Activated CD8-positive, alpha-beta memory T cell treated with anti-CD3 and anti-CD28 coated beads, Interleukin-2, amount 50 U/mL, for 4 hours (primary cell): ENCODE measurements at regions not wholly inside any gene's neighbourhood (a gene's known extent, or its start where the extent isn't known, plus 50 kb on each side); places are given as distances from the start of the nearest gene placed in this dataset.

Experiments
- DNase-seq: peaks from one replicate; pipeline ENCODE4 v3.0.0-alpha.2; 2020

- no peak for DNase-seq
Observed at GRCh38 chrX:148372925-148373324, 127.5 kb upstream of the AFF2 start.

DNA sequence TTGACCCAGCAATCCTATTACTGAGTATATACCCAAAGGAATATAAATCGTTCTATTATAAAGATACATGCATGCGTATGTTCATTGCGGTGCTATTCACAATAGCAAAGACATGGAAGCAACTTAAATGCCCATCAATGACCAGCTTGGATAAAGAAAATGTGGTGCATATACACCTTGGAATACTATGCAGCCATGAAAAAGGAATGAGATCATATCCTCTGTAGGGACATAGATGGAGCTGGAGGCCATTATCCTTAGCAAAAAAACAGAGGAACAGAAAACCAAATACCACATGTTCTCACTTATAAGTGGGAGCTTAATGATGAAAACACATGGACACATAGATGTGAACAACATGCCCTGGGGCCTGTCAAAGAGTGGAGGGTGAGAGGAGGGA lies 124.1 kb upstream of the AFF2 start:
- DNase-seq = no peak

GRCh38 chrX:148380107-148380506 lies 120.3 kb upstream of the AFF2 start:
- no peak for DNase-seq

- DNase-seq = peak; percentile 26
Observed at GRCh38 chrX:148380650-148381561, 119.5 kb upstream of the AFF2 start.

- no peak for DNase-seq
Observed at GRCh38 chrX:148381603-148382002, 118.8 kb upstream of the AFF2 start.

DNA sequence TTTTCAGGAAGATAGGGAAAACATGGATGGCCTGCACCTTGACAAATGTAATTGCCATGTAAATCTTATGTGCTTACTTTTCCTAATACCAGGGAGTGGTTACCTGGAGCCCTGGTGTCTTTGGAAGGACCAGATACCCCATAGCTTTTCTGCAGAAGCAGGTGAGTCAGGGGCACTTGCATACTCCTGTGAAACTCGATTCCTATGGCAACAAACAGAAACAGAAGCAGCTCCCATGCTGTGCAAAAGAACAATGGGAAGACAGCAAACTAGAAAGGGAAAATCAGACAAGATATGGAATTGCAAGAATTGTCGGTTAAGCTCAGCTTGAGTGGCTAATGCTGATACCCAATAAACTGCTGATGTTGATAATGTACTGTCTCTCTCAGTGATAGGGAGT lies 117.4 kb upstream of the AFF2 start:
- DNase-seq = no peak

DNA sequence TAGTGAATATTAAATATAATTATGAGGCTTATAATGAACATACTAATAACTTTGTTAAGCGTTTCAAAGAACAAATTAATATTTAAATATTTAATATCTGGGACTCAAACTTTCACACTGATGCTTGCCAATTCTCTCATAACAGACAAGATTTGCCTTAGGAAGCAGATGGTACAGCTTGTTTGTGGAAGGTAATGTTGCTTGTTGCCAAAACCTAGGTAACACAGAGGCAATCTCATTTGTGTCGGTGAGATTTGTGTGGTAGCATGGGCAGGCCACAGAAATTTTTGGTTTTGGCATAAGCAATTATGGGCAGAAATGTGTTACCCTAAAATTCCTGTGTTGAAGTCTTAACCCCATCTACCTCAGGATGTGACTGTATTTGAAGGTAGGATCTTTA lies 114.9 kb upstream of the AFF2 start:
- DNase-seq = no peak

GRCh38 chrX:148389629-148390028 lies 110.8 kb upstream of the AFF2 start:
- DNase-seq = no peak

- no peak for DNase-seq
Observed at GRCh38 chrX:148412006-148412405, 88.4 kb upstream of the AFF2 start.

DNA sequence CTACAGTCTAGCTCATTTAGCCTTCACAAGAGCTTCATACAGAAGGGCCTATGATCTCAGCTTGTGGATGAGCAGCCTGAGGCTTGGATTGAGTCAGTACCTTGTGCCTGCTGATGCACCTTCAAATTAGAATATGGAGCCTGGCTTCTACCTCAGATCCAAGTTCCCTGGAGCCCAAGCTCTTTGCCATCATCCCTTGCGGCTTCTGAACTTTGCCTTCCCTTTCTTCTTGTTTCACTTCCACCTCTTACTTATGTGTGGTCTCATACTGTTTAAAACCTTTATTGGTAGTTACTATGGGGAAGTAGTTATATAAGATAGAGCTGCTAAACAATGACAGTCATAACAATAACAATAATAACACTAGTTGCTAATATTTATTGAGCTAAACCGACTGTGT lies 84.3 kb upstream of the AFF2 start:
- no peak for DNase-seq

GRCh38 chrX:148416931-148417330 lies 83.5 kb upstream of the AFF2 start:
- no peak for DNase-seq

GRCh38 chrX:148417934-148418333 lies 82.5 kb upstream of the AFF2 start:
- DNase-seq = no peak

DNA sequence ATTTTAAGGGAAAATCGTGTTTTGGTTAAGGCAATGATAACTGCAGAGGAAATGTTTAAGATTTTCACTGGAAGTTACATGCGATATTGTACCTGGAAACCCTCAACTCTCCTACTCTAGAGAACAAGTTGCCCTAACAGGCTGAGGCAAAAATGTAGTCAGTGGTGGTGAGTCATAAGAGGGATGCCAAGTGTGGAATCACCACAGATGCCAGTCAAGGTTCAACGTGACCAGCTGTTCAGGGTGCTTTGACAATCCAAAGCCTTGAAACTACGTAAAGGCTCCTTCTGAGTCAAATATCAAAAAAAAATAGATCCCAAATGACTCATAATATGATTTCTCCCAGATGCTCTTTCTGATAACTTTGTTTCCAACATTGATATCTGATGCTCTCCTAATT lies 77.9 kb upstream of the AFF2 start:
- DNase-seq = no peak

DNA sequence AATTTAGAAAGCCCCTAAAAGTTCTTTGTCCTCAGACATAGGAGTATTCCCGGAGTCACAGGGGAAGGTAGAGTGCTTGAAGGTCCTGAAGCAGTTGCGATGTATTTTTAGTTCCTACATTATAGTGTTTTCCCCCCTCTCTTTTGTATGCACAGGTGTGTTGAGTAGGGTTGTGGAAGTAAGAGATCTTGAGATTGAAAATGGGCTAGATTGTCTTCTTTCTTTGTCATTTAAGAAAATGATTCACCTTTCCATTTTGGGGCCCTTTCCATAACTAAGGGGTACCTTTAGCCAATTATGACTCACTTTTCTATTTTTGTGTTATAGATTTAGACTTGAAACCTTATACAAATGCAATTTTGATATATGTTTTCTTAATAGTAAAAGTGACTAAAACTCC lies 75.8 kb upstream of the AFF2 start:
- DNase-seq = no peak

- DNase-seq = no peak
Observed at GRCh38 chrX:148426467-148426866, 74.0 kb upstream of the AFF2 start.

- DNase-seq = no peak
Observed at GRCh38 chrX:148441387-148441786, 59.0 kb upstream of the AFF2 start.

DNA sequence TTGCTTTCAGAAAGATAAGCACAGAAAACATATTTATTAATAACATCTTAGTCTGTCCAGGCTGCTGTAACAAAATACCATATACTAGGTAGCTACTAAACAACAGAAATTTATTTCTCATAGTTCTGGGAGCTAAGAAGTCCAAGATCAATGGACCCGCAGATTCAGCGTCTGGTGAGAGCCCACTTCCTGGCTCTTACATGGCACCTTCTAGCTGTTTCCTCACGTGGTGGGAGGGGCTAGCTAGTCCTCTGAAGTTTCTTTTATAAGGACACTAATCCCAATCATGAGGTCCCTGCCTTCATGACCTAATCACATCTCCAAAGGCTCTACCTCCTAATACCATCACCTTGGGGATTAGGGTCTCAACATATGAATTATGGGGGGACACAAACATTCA lies 57.2 kb upstream of the AFF2 start:
- DNase-seq = no peak

DNA sequence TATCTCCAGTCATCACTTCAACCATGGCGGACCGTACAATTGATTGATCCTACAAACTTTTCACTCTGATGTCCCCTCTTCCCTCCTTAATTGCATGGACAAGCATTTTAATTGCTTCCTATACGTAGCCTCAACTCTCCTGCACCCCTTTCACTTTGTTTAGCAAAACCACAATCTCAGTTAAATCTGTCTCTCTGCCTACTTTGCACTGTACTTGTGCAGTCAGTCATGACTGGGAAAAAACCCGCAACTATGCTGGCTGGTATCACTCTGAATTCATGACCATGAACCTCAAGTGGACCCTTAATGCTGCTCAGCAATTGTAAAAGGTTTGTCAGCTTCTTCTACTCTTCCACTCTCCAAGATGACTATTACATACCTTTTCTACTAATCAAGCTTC lies 51.7 kb upstream of the AFF2 start:
- no peak for DNase-seq
